ENCODE measurements at regions not wholly inside any gene's neighbourhood (a gene's known extent, or its start where the extent isn't known, plus 50 kb on each side); places are given as distances from the start of the nearest gene placed in this dataset.

DNA sequence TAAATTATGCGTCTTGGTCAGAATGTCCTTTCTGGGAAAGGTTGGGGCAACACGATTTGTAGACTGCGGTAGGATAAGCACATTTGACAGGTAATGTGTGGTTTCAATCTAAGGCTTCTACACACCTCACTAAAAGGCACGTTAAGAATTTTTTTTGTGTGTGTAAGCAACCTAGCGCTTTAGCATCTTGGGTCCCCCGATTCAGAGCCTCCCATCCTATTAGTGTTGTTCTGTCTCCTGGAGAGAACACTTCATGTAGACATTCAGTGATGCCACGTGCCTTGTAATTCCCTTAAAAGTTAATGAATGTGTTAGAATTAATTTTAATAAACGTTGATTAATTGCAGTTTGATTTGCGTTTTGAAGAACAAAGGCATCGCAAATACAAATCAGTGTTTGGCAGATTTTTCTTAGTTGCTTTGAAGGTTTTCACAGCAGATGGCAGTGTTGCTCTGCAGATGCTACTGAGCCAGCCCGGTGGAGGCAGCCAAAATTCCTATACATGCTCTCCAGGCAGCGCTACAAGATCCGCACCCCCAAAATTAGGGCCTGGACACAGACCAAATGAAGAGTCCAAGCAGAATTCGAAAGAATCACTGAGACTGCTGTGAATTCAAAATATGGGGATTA lies 63.5 kb downstream of the OTOL1 start:
- peak; percentile 42 for DNase-seq (ENCODE audit: low read depth)
- no peak overlapping the region for H3K4me3 ChIP-seq (ENCODE audit: low read depth, low read length)
- in situ Hi-C loops (cut with HindIII; ENCODE audit: low sequenced_read_pairs), result no loop called here
- peak; percentile 64 for TF ChIP-seq CTCF (IDR thresholded peaks at IDR 0.05; ENCODE audit: low read depth, low read length, missing control alignments)

DNA sequence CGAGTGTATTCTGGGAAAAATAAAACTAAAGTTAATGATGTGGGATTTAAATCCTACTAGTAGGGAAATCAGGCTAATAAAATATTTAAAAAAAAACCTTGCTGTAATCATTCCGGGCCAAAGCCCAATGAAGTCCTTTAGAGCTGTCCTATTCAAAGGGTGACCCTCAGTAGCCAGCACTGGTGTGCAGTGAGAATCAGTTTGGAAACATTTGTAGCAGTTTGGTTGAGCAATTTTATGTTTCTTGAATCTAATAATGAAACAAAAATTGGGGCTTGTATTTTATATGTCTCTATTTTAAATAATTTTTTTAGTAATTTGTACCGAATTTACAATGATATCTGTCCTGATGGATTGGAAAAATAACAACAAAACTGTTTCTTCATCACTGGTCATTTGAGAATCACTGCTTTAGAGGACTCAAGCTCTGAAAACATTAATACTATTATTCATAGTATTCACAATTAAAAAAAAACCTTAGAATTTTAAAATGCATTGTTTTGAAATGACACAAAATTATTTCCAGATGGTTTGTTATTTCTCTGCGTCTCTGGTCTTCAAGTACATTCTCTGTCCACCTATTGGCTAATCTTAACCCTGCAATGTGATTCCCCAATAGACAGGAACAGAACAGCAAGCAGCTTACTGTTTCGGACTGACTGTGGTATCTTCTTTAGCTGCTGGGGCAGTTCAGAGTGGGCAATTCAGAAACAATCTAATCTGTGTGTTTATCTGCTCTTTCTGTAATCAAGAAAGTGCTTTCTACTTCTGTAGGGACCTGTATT lies 71.2 kb downstream of the OTOL1 start:
- in situ Hi-C loops (cut with HindIII; ENCODE audit: low sequenced_read_pairs), result no loop called here
- DNase-seq (ENCODE audit: low read depth), result no peak
- TF ChIP-seq CTCF (IDR thresholded peaks at IDR 0.05; ENCODE audit: low read depth, low read length, missing control alignments), result no peak
- no peak overlapping the region for H3K4me3 ChIP-seq (ENCODE audit: low read depth, low read length)

DNA sequence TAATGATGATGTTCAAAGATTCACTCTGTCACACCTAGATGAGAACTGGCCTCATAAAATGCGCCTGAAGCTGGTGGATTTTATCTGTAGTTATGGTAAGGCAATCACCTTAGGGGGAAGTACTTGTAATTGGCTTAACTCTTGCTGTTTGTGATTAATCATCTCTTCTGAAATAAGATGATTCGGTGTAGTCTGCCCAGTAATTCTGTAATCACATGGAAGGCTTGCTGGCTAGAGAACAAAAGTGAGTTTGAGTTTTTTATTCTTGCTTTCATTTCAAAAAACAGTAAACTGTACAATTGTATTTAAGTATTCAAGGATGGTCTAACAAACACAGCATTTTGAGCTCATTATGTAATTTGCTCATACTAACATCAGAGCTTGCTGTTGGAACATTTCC lies 72.1 kb downstream of the OTOL1 start:
- TF ChIP-seq CTCF (IDR thresholded peaks at IDR 0.05; ENCODE audit: low read depth, low read length, missing control alignments), result no peak
- in situ Hi-C loops (cut with HindIII; ENCODE audit: low sequenced_read_pairs), result no loop called here
- no peak overlapping the region for H3K4me3 ChIP-seq (ENCODE audit: low read depth, low read length)
- no peak for DNase-seq (ENCODE audit: low read depth)

DNA sequence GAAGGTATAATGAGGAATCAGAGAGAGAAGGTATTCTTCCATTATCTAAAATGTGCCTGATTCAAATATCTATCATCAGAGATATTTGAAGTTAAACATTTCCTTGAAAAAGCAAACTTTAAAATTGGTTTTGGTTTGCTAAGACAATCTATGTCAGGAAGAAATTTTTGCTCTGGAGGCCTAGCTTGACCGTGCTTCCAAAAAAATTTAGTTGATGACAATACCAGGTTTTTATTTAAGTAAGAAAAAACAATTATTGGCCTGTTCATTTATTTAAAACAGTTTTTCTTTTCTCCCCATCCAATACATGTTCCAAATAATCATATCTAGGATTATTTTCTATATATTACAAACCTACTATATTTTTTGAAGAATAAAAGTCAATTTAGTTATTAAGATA lies 75.3 kb downstream of the OTOL1 start:
- DNase-seq (ENCODE audit: low read depth), result no peak
- in situ Hi-C loops (cut with HindIII; ENCODE audit: low sequenced_read_pairs), result no loop called here
- TF ChIP-seq CTCF (IDR thresholded peaks at IDR 0.05; ENCODE audit: low read depth, low read length, missing control alignments), result no peak
- H3K4me3 ChIP-seq (ENCODE audit: low read depth, low read length), result no peak overlapping the region

- in situ Hi-C loops (cut with HindIII; ENCODE audit: low sequenced_read_pairs), result no loop called here
- TF ChIP-seq CTCF (IDR thresholded peaks at IDR 0.05; ENCODE audit: low read depth, low read length, missing control alignments), result no peak
- DNase-seq (ENCODE audit: low read depth), result no peak
- no peak overlapping the region for H3K4me3 ChIP-seq (ENCODE audit: low read depth, low read length)
Measured at GRCh38 chr3:161573136-161573535, 76.5 kb downstream of the OTOL1 start.

DNA sequence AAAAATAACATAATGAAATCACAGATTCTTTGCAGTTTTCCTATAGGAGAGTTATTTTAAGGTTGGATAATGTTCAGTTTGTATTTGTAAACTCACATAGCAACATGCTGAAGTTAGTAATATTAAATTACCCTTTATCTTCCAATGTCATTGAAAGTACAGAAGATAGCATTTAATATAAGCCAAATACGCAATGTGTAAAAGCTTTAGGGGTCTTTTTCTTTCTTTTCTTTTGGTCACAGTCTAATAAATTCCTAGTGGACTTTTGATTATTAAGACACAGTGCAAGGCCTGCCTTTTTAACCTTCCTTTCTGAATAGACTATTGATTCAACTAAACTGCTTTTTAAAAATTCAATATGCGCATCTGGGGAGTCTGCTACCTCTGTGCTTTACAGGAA lies 79.3 kb downstream of the OTOL1 start:
- no peak overlapping the region for H3K4me3 ChIP-seq (ENCODE audit: low read depth, low read length)
- no peak for DNase-seq (ENCODE audit: low read depth)
- in situ Hi-C loops (cut with HindIII; ENCODE audit: low sequenced_read_pairs), result no loop called here
- TF ChIP-seq CTCF (IDR thresholded peaks at IDR 0.05; ENCODE audit: low read depth, low read length, missing control alignments), result no peak
